Neural crest cell (in vitro differentiated cells): ENCODE measurements at regions not wholly inside any gene's neighbourhood (a gene's known extent, or its start where the extent isn't known, plus 50 kb on each side); places are given as distances from the start of the nearest gene placed in this dataset.

Experiments
- DNase-seq: peaks from one replicate; pipeline ENCODE4 v3.0.0; 2021; ENCODE audit warnings: low read depth, mixed read lengths, low spot score
- H3K27ac Mint-ChIP-seq: one replicate; pipeline ENCODE4 v1.8.0; 2021; ENCODE audit warnings: mild to moderate bottlenecking, mixed read lengths; ENCODE audit not compliant: unreplicated experiment
- H3K27me3 Mint-ChIP-seq: 2 replicates; pipeline ENCODE4 v1.8.0; 2021; ENCODE audit warnings: low read depth, mild to moderate bottlenecking, mixed read lengths
- H3K36me3 Mint-ChIP-seq: 2 replicates; pipeline ENCODE4 v1.8.0; 2021; ENCODE audit warnings: low read depth, mild to moderate bottlenecking, mixed read lengths
- H3K4me1 Mint-ChIP-seq: 2 replicates; pipeline ENCODE4 v1.8.0; 2021; ENCODE audit warnings: mixed read lengths
- H3K4me3 Mint-ChIP-seq: one replicate; pipeline ENCODE4 v1.8.0; 2021; ENCODE audit warnings: mild to moderate bottlenecking, mixed read lengths
- H3K9me3 Mint-ChIP-seq: 2 replicates; pipeline ENCODE4 v1.8.0; 2021; ENCODE audit warnings: mixed read lengths
- TF ChIP-seq, protein P1 (sequence below): fragments of 200-600 bp; sonication (generic); conservative IDR thresholded peaks from 2 replicates; pipeline ENCODE4 v1.5.0; 2021; ENCODE audit warnings: antibody characterized with exemption, mild to moderate bottlenecking

DNA sequence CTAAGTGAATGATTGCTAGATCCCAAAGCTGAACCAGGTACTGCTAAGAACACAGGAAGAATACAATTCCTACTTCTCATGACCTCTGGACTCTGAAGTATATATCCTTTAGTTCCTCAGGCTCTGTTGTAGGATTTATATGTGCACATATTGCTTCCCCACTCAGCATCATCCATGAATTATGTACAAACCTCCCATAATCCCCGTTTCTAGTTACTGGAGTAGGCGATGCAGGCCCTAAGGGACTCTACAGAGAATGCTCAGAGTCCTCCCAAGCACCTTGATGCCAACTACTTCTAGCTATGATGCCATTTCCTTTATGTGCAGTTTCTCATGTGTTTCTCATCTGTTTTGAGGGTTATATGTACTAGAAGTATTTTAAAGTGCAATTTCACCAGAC lies 154.9 kb upstream of the EPHA7 start:
- Mint-ChIP-seq H3K9me3 (no peaks in the 10 kb centered on the region), H3K27ac (no peak overlapping the region), H3K4me1 (peaks cover 19% of the 10 kb centered on the region), H3K27me3 (no peaks in the 10 kb centered on the region), H3K4me3 (no peak overlapping the region), H3K36me3 (no peaks in the 10 kb centered on the region)
- TF ChIP-seq, protein P1, sequence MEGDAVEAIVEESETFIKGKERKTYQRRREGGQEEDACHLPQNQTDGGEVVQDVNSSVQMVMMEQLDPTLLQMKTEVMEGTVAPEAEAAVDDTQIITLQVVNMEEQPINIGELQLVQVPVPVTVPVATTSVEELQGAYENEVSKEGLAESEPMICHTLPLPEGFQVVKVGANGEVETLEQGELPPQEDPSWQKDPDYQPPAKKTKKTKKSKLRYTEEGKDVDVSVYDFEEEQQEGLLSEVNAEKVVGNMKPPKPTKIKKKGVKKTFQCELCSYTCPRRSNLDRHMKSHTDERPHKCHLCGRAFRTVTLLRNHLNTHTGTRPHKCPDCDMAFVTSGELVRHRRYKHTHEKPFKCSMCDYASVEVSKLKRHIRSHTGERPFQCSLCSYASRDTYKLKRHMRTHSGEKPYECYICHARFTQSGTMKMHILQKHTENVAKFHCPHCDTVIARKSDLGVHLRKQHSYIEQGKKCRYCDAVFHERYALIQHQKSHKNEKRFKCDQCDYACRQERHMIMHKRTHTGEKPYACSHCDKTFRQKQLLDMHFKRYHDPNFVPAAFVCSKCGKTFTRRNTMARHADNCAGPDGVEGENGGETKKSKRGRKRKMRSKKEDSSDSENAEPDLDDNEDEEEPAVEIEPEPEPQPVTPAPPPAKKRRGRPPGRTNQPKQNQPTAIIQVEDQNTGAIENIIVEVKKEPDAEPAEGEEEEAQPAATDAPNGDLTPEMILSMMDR: no peak
- no peak for DNase-seq

DNA sequence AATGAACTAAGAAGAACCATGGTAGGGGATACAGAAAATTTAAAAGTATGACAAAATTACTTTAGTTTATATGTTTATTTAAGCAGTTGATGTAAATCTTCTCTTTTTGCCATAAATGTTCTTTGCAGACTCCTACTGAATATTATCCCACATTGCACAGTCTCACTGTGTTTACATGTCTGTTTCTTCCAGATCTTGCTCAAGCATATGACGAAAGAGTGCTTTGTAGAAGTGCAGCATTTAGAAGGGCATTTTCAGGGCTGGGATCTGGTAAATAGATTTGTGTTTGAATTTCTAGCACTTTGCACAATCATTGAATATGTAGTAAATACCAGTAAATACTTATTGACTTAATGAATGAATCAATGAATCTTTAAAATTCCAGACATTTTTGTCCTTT lies 152.0 kb upstream of the EPHA7 start:
- no peaks in the 10 kb centered on the region for H3K27me3 Mint-ChIP-seq
- TF ChIP-seq, protein P1: no peak
- H3K27ac Mint-ChIP-seq: no peak overlapping the region
- H3K36me3 Mint-ChIP-seq: no peaks in the 10 kb centered on the region
- H3K4me1 Mint-ChIP-seq: peaks cover 22% of the 10 kb centered on the region
- H3K4me3 Mint-ChIP-seq: no peak overlapping the region
- H3K9me3 Mint-ChIP-seq: no peaks in the 10 kb centered on the region
- no peak for DNase-seq

DNA sequence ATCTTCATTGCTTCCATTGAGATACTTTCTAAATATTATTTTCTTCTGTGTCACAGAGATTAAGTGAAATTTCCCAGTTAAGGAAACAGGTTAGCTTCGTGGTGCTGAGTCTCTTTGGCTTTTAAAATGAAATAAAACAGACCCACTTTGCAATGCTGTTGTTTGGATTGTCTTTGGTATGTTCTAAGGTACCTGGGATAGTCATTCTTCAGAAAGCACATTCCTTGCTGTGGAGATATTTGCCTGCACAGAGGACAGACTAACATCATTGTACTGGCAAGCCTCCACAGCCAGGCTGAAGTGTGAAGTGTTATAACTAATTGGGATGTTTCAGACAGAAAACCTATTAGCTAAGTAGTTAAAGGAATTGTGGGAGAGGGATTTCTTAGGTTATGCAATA lies 148.8 kb upstream of the EPHA7 start:
- no peak overlapping the region for H3K4me3 Mint-ChIP-seq
- no peaks in the 10 kb centered on the region for H3K9me3 Mint-ChIP-seq
- H3K27me3 Mint-ChIP-seq: no peaks in the 10 kb centered on the region
- peaks cover 9% of the 10 kb centered on the region for H3K4me1 Mint-ChIP-seq
- TF ChIP-seq, protein P1: no peak
- no peaks in the 10 kb centered on the region for H3K36me3 Mint-ChIP-seq
- no peak overlapping the region for H3K27ac Mint-ChIP-seq
- no peak for DNase-seq

GRCh38 chr6:93567164-93567563 lies 147.8 kb upstream of the EPHA7 start:
- Mint-ChIP-seq H3K9me3 (no peaks in the 10 kb centered on the region), H3K36me3 (no peaks in the 10 kb centered on the region), H3K27me3 (no peaks in the 10 kb centered on the region), H3K27ac (no peak overlapping the region), H3K4me3 (no peak overlapping the region), H3K4me1 (peaks cover 9% of the 10 kb centered on the region)
- TF ChIP-seq, protein P1: no peak
- no peak for DNase-seq

DNA sequence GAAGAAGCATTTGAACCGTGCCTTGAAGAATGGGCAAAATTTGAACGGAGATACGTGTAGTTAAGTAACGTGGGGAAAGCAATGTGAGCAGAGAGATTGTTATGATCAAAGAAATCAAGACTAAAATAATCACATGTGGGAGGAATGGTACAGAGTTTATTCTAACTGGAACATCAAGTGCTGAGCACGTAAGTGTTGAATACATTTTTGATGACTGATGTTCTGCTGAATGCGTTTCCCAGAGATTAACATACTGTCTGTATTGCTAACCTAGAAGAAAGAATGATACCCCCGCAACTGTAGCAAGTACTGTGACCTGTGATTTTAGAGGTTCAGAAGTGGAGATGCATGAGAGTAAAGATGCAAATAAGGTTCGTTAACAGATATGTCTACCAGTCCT lies 146.9 kb upstream of the EPHA7 start:
- Mint-ChIP-seq H3K9me3 (no peaks in the 10 kb centered on the region), H3K36me3 (no peaks in the 10 kb centered on the region), H3K4me3 (no peak overlapping the region), H3K27ac (no peak overlapping the region), H3K27me3 (no peaks in the 10 kb centered on the region), H3K4me1 (peaks cover 9% of the 10 kb centered on the region)
- DNase-seq: no peak
- TF ChIP-seq, protein P1: no peak

GRCh38 chr6:93562582-93562981 lies 143.2 kb upstream of the EPHA7 start:
- DNase-seq: no peak
- TF ChIP-seq, protein P1: no peak
- no peaks in the 10 kb centered on the region for H3K36me3 Mint-ChIP-seq
- no peak overlapping the region for H3K27ac Mint-ChIP-seq
- H3K27me3 Mint-ChIP-seq: no peaks in the 10 kb centered on the region
- no peaks in the 10 kb centered on the region for H3K9me3 Mint-ChIP-seq
- no peaks in the 10 kb centered on the region for H3K4me1 Mint-ChIP-seq
- H3K4me3 Mint-ChIP-seq: no peak overlapping the region
